GM18858 (cell line): ENCODE measurements at regions not wholly inside any gene's neighbourhood (a gene's known extent, or its start where the extent isn't known, plus 50 kb on each side); places are given as distances from the start of the nearest gene placed in this dataset.

Experiments
- ATAC-seq: cut with Tn5 transposase; IDR thresholded peaks from one replicate; pipeline ENCODE4 v1.9.1; 2021; ENCODE audit not compliant: unreplicated experiment

GRCh38 chr12:22982635-22983034 is 357.7 kb downstream of the ETNK1 start:
- no peak for ATAC-seq

GRCh38 chr12:22986997-22987396 is 362.0 kb downstream of the ETNK1 start:
- ATAC-seq, result no peak

GRCh38 chr12:22990501-22990900 is 365.5 kb downstream of the ETNK1 start:
- no peak for ATAC-seq

GRCh38 chr12:22991250-22991844 is 366.4 kb downstream of the ETNK1 start:
- ATAC-seq, result no peak

- no peak for ATAC-seq
Measured at GRCh38 chr12:22993609-22994315, 368.8 kb downstream of the ETNK1 start.

- ATAC-seq, result no peak
Measured at GRCh38 chr12:22994316-22994675, 369.3 kb downstream of the ETNK1 start.

GRCh38 chr12:23001487-23001886 is 376.5 kb downstream of the ETNK1 start:
- no peak for ATAC-seq

- ATAC-seq, result no peak
Measured at GRCh38 chr12:23002381-23002780, 377.4 kb downstream of the ETNK1 start.

GRCh38 chr12:23004473-23005020 is 379.6 kb downstream of the ETNK1 start:
- no peak for ATAC-seq

GRCh38 chr12:23005387-23005786 is 380.4 kb downstream of the ETNK1 start:
- no peak for ATAC-seq

GRCh38 chr12:23006413-23006812 is 381.4 kb downstream of the ETNK1 start:
- no peak for ATAC-seq

GRCh38 chr12:23008623-23009022 is 383.7 kb downstream of the ETNK1 start:
- ATAC-seq, result no peak

- ATAC-seq, result no peak
Measured at GRCh38 chr12:23014749-23015148, 389.8 kb downstream of the ETNK1 start.

GRCh38 chr12:23025372-23026016 is 400.5 kb downstream of the ETNK1 start:
- ATAC-seq, result no peak

- no peak for ATAC-seq
Measured at GRCh38 chr12:23028158-23028802, 403.3 kb downstream of the ETNK1 start.

- no peak for ATAC-seq
Measured at GRCh38 chr12:23029185-23029584, 404.2 kb downstream of the ETNK1 start.

- no peak for ATAC-seq
Measured at GRCh38 chr12:23039834-23040233, 414.9 kb downstream of the ETNK1 start.

- no peak for ATAC-seq
Measured at GRCh38 chr12:23041774-23042173, 416.8 kb downstream of the ETNK1 start.

GRCh38 chr12:23043646-23044045 is 418.7 kb downstream of the ETNK1 start:
- ATAC-seq, result no peak

- peak; percentile 84 for ATAC-seq
Measured at GRCh38 chr12:23049180-23049579, 424.2 kb downstream of the ETNK1 start.

GRCh38 chr12:23055004-23055403 is 430.0 kb downstream of the ETNK1 start:
- ATAC-seq, result no peak

- ATAC-seq, result no peak
Measured at GRCh38 chr12:23057571-23057970, 432.6 kb downstream of the ETNK1 start.
